Mesenchymal stem cell (in vitro differentiated cells and primary cell): ENCODE measurements at regions not wholly inside any gene's neighbourhood (a gene's known extent, or its start where the extent isn't known, plus 50 kb on each side); places are given as distances from the start of the nearest gene placed in this dataset.

ENCODE experiments used
- DNase-seq: peaks from one replicate; pipeline ENCODE4 v3.0.0-alpha.2; 2013
- H2AFZ ChIP-seq: one replicate; pipeline ENCODE4 v1.6.1; 2013; ENCODE audit warnings: low read depth, mild to moderate bottlenecking, control low read depth, inconsistent platforms, low read length, moderate library complexity
- H2AK5ac ChIP-seq: 2 replicates; pipeline ENCODE4 v1.6.1; 2013; ENCODE audit warnings: low read length, moderate library complexity, mild to moderate bottlenecking, inconsistent platforms; ENCODE audit not compliant: severe bottlenecking
- H2BK120ac ChIP-seq: one replicate; pipeline ENCODE4 v1.6.1; 2013; ENCODE audit warnings: low read depth, mild to moderate bottlenecking, inconsistent platforms, low read length, moderate library complexity
- H2BK12ac ChIP-seq, 2 experiments: one replicate each; pipeline ENCODE4 v1.6.1; 2013; ENCODE audit warnings: inconsistent platforms in 2 of 2, low read length in 2 of 2, mild to moderate bottlenecking in 2 of 2, moderate library complexity in 2 of 2, control low read depth in 1 of 2
- H2BK15ac ChIP-seq: one replicate; pipeline ENCODE4 v1.6.1; 2013; ENCODE audit warnings: mild to moderate bottlenecking, low read depth, inconsistent platforms; ENCODE audit not compliant: poor library complexity, severe bottlenecking
- H2BK5ac ChIP-seq: 2 replicates; pipeline ENCODE4 v1.6.1; 2013; ENCODE audit warnings: low read depth, mild to moderate bottlenecking, low read length, control low read depth, inconsistent platforms; ENCODE audit not compliant: poor library complexity, severe bottlenecking
- H3K14ac ChIP-seq, 2 experiments: one replicate each; pipeline ENCODE4 v1.6.1; 2013; ENCODE audit warnings: inconsistent platforms in 2 of 2, low read length in 2 of 2, control low read depth in 1 of 2, mild to moderate bottlenecking in 1 of 2, moderate library complexity in 1 of 2
- H3K18ac ChIP-seq, 2 experiments: one replicate each; pipeline ENCODE4 v1.6.1; 2013; ENCODE audit warnings: inconsistent platforms in 2 of 2, low read length in 2 of 2, control low read depth in 1 of 2, low read depth in 1 of 2, mild to moderate bottlenecking in 1 of 2
- H3K23ac ChIP-seq, 2 experiments: one replicate each; pipeline ENCODE4 v1.6.1; 2013; ENCODE audit warnings: inconsistent platforms in 2 of 2, low read length in 2 of 2, mild to moderate bottlenecking in 2 of 2, moderate library complexity in 2 of 2, control low read depth in 1 of 2
- H3K27ac ChIP-seq: 2 replicates; pipeline ENCODE4 v1.5.1; 2013; ENCODE audit warnings: mild to moderate bottlenecking, moderate library complexity, low read length, control low read depth, inconsistent platforms; ENCODE audit not compliant: poor library complexity, severe bottlenecking
- H3K27me3 ChIP-seq, 2 experiments: 2 replicates each; pipeline versions ENCODE4 v1.6.1 to v1.7.0; 2013; ENCODE audit warnings: low read length in 2 of 2, mild to moderate bottlenecking in 2 of 2, moderate library complexity in 2 of 2, control low read depth in 1 of 2, inconsistent platforms in 1 of 2; ENCODE audit not compliant: control insufficient read depth in 1 of 2, insufficient read depth in 1 of 2
- H3K36me3 ChIP-seq, 2 experiments: 2 replicates each; pipeline versions ENCODE4 v1.6.1 to v1.7.0; 2013; ENCODE audit warnings: low read length in 2 of 2, control low read depth in 1 of 2, inconsistent platforms in 1 of 2, low read depth in 1 of 2, mild to moderate bottlenecking in 1 of 2; ENCODE audit not compliant: insufficient read depth in 2 of 2, control insufficient read depth in 1 of 2
- H3K4ac ChIP-seq, 2 experiments: one replicate each; pipeline ENCODE4 v1.6.1; 2013; ENCODE audit warnings: inconsistent platforms in 2 of 2, low read length in 2 of 2, mild to moderate bottlenecking in 2 of 2, moderate library complexity in 2 of 2, control low read depth in 1 of 2, low read depth in 1 of 2
- H3K4me1 ChIP-seq: 2 replicates; pipeline ENCODE4 v1.6.1; 2013; ENCODE audit warnings: low read depth, low read length, control low read depth; ENCODE audit not compliant: control insufficient read depth, insufficient read depth
- H3K4me2 ChIP-seq: 2 replicates; pipeline ENCODE4 v1.6.1; 2013; ENCODE audit warnings: low read length, mild to moderate bottlenecking, inconsistent platforms; ENCODE audit not compliant: poor library complexity, severe bottlenecking
- H3K4me3 ChIP-seq, 2 experiments: 2 replicates each; pipeline versions ENCODE4 v1.5.1 to v1.7.0; 2013; ENCODE audit warnings: low read length in 2 of 2, mild to moderate bottlenecking in 2 of 2, control low read depth in 1 of 2, low read depth in 1 of 2; ENCODE audit not compliant: insufficient read depth in 1 of 2
- H3K79me1 ChIP-seq: replicated peaks from 2 replicates; pipeline ENCODE4 v1.6.1; 2013; ENCODE audit warnings: mild to moderate bottlenecking, control low read depth, low read length, inconsistent platforms; ENCODE audit not compliant: poor library complexity, severe bottlenecking
- H3K9ac ChIP-seq: 2 replicates; pipeline ENCODE4 v1.7.0; 2013; ENCODE audit warnings: mild to moderate bottlenecking, low read length, moderate library complexity
- H3K9me3 ChIP-seq: 2 replicates; pipeline ENCODE4 v1.7.0; 2013; ENCODE audit warnings: mild to moderate bottlenecking, low read length; ENCODE audit not compliant: control insufficient read depth
- H4K8ac ChIP-seq: one replicate; pipeline ENCODE4 v1.6.1; 2013; ENCODE audit warnings: inconsistent platforms, mild to moderate bottlenecking, low read length, moderate library complexity
- H4K91ac ChIP-seq: one replicate; pipeline ENCODE4 v1.6.1; 2013; ENCODE audit warnings: mild to moderate bottlenecking, low read length, inconsistent platforms
- WGBS: methylation state at CpG from one replicate; pipeline ENCODE4 v1.1.7; 2013; ENCODE audit warnings: mixed read lengths; 5-methylcytosine and 5-hydroxymethylcytosine counted together

GRCh38 chr11:32312206-32312817 lies 123.0 kb downstream of the WT1 start:
- no peaks in the 10 kb centered on the region for H3K36me3 ChIP-seq
- no peak overlapping the region for H3K18ac ChIP-seq
- no peak overlapping the region for H3K27ac ChIP-seq
- H4K8ac ChIP-seq: no peak overlapping the region
- no peak overlapping the region for H3K14ac ChIP-seq
- H2BK15ac ChIP-seq: no peak overlapping the region
- peak overlapping the region in 1 of 2 experiments; percentile 53 for H3K4me3 ChIP-seq
- H2BK5ac ChIP-seq: no peak overlapping the region
- no peak overlapping the region for H3K4me2 ChIP-seq
- no peaks in the 10 kb centered on the region for H3K4me1 ChIP-seq
- DNase-seq: no peak
- H4K91ac ChIP-seq: no peak overlapping the region
- H3K79me1 ChIP-seq: no peaks in the 10 kb centered on the region
- peak overlapping the region; percentile 84 for H3K9ac ChIP-seq
- H3K23ac ChIP-seq: no peak overlapping the region
- 71% methylated on average over 6 of the region's 6 CpGs for WGBS
- H3K27me3 ChIP-seq: peaks cover 0 to 5% of the 10 kb centered on the region in 2 experiments
- no peak overlapping the region for H2AK5ac ChIP-seq
- H3K9me3 ChIP-seq: no peaks in the 10 kb centered on the region
- no peak overlapping the region for H2BK12ac ChIP-seq
- H2BK120ac ChIP-seq: no peak overlapping the region
- no peak overlapping the region for H2AFZ ChIP-seq
- no peak overlapping the region for H3K4ac ChIP-seq

GRCh38 chr11:32312865-32313403 lies 122.4 kb downstream of the WT1 start:
- no peaks in the 10 kb centered on the region for H3K79me1 ChIP-seq
- H3K36me3 ChIP-seq: no peaks in the 10 kb centered on the region
- H3K27me3 ChIP-seq: peaks cover 2 to 10% of the 10 kb centered on the region in 2 experiments
- no peaks in the 10 kb centered on the region for H3K9me3 ChIP-seq
- H3K9ac ChIP-seq: peak overlapping the region; percentile 84
- no peak overlapping the region for H4K8ac ChIP-seq
- H2BK5ac ChIP-seq: no peak overlapping the region
- no peaks in the 10 kb centered on the region for H3K4me1 ChIP-seq
- H2AK5ac ChIP-seq: no peak overlapping the region
- no peak overlapping the region for H2BK15ac ChIP-seq
- H3K18ac ChIP-seq: no peak overlapping the region
- no peak overlapping the region for H2BK120ac ChIP-seq
- 53% methylated on average over 10 of the region's 12 CpGs for WGBS
- H4K91ac ChIP-seq: no peak overlapping the region
- H2BK12ac ChIP-seq: no peak overlapping the region
- DNase-seq: peak; percentile 72
- no peak overlapping the region for H3K4ac ChIP-seq
- no peak overlapping the region for H3K4me2 ChIP-seq
- peak overlapping the region in 1 of 2 experiments; percentile 53 for H3K4me3 ChIP-seq
- no peak overlapping the region for H3K23ac ChIP-seq
- H2AFZ ChIP-seq: no peak overlapping the region
- H3K27ac ChIP-seq: no peak overlapping the region
- H3K14ac ChIP-seq: no peak overlapping the region

GRCh38 chr11:32313477-32313876 lies 121.9 kb downstream of the WT1 start:
- H2BK5ac ChIP-seq: no peak overlapping the region
- no peak for DNase-seq
- no peak overlapping the region for H2AFZ ChIP-seq
- H3K27ac ChIP-seq: no peak overlapping the region
- H3K18ac ChIP-seq: no peak overlapping the region
- peaks cover 7 to 14% of the 10 kb centered on the region in 2 experiments for H3K27me3 ChIP-seq
- no peak overlapping the region for H3K23ac ChIP-seq
- H4K91ac ChIP-seq: no peak overlapping the region
- H3K4me1 ChIP-seq: no peaks in the 10 kb centered on the region
- H3K4me3 ChIP-seq: no peak overlapping the region
- no peaks in the 10 kb centered on the region for H3K9me3 ChIP-seq
- H3K14ac ChIP-seq: no peak overlapping the region
- H3K4ac ChIP-seq: no peak overlapping the region
- no peaks in the 10 kb centered on the region for H3K36me3 ChIP-seq
- H3K9ac ChIP-seq: peak overlapping the region; percentile 84
- H3K79me1 ChIP-seq: no peaks in the 10 kb centered on the region
- H4K8ac ChIP-seq: no peak overlapping the region
- H2BK120ac ChIP-seq: no peak overlapping the region
- WGBS: 79% methylated on average over 4 of the region's 6 CpGs
- H2AK5ac ChIP-seq: no peak overlapping the region
- H2BK12ac ChIP-seq: no peak overlapping the region
- no peak overlapping the region for H2BK15ac ChIP-seq
- H3K4me2 ChIP-seq: no peak overlapping the region

GRCh38 chr11:32315121-32315520 lies 120.2 kb downstream of the WT1 start:
- H3K4me1 ChIP-seq: no peaks in the 10 kb centered on the region
- H2BK12ac ChIP-seq: no peak overlapping the region
- no peak overlapping the region for H3K4ac ChIP-seq
- H2BK5ac ChIP-seq: no peak overlapping the region
- H3K27me3 ChIP-seq: peaks cover 8 to 14% of the 10 kb centered on the region in 2 experiments
- no peak overlapping the region for H3K9ac ChIP-seq
- no peaks in the 10 kb centered on the region for H3K79me1 ChIP-seq
- H3K9me3 ChIP-seq: no peaks in the 10 kb centered on the region
- no peak overlapping the region for H2BK120ac ChIP-seq
- H3K27ac ChIP-seq: no peak overlapping the region
- H2AK5ac ChIP-seq: no peak overlapping the region
- H4K8ac ChIP-seq: no peak overlapping the region
- no peak overlapping the region for H3K14ac ChIP-seq
- H2BK15ac ChIP-seq: no peak overlapping the region
- H4K91ac ChIP-seq: no peak overlapping the region
- no peak overlapping the region for H3K18ac ChIP-seq
- H3K4me3 ChIP-seq: no peak overlapping the region
- WGBS: 79% methylated on average over 4 of the region's 4 CpGs
- no peaks in the 10 kb centered on the region for H3K36me3 ChIP-seq
- H3K23ac ChIP-seq: no peak overlapping the region
- no peak overlapping the region for H2AFZ ChIP-seq
- DNase-seq: no peak
- H3K4me2 ChIP-seq: no peak overlapping the region
